ENCODE measurements at regions not wholly inside any gene's neighbourhood (a gene's known extent, or its start where the extent isn't known, plus 50 kb on each side); places are given as distances from the start of the nearest gene placed in this dataset.
"Not testable (repeated sequence)": the region's sequence is repeated elsewhere in the genome, so short reads cannot be mapped to it uniquely, and the experiment has no call there.

GRCh38 chr3:5608971-5609370 is 421.5 kb downstream of the EDEM1 start:
- not testable (repeated sequence) for H3K27ac ChIP-seq (ENCODE audit: low read depth, low read length); H3K27me3 ChIP-seq (ENCODE audit: control insufficient read depth, insufficient read depth, low read length); H3K4me1 ChIP-seq (ENCODE audit: control insufficient read depth, insufficient read depth, low read length); H3K9ac ChIP-seq (ENCODE audit: low read length); H3K9me3 ChIP-seq (ENCODE audit: control insufficient read depth, insufficient read depth, low read depth, low read length); H3K4me3 ChIP-seq (ENCODE audit: low read depth, low read length); H3K36me3 ChIP-seq (ENCODE audit: control insufficient read depth, insufficient read depth, low read length)

GRCh38 chr3:5613599-5613998 is 426.1 kb downstream of the EDEM1 start:
- Histone ChIP-seq H3K27ac (ENCODE audit: low read depth, low read length) (no peak overlapping the region), H3K4me3 (ENCODE audit: low read depth, low read length) (no peak overlapping the region), H3K4me1 (ENCODE audit: control insufficient read depth, insufficient read depth, low read length) (no peaks in the 10 kb centered on the region), H3K9ac (ENCODE audit: low read length) (no peak overlapping the region), H3K36me3 (ENCODE audit: control insufficient read depth, insufficient read depth, low read length) (no peaks in the 10 kb centered on the region), H3K9me3 (ENCODE audit: control insufficient read depth, insufficient read depth, low read depth, low read length) (no peaks in the 10 kb centered on the region), H3K27me3 (ENCODE audit: control insufficient read depth, insufficient read depth, low read length) (no peaks in the 10 kb centered on the region)

GRCh38 chr3:5616873-5617272 is 429.4 kb downstream of the EDEM1 start:
- no peak overlapping the region for H3K27ac ChIP-seq (ENCODE audit: low read depth, low read length)
- no peaks in the 10 kb centered on the region for H3K36me3 ChIP-seq (ENCODE audit: control insufficient read depth, insufficient read depth, low read length)
- no peak overlapping the region for H3K4me3 ChIP-seq (ENCODE audit: low read depth, low read length)
- H3K9me3 ChIP-seq (ENCODE audit: control insufficient read depth, insufficient read depth, low read depth, low read length) = no peaks in the 10 kb centered on the region
- no peaks in the 10 kb centered on the region for H3K4me1 ChIP-seq (ENCODE audit: control insufficient read depth, insufficient read depth, low read length)
- no peaks in the 10 kb centered on the region for H3K27me3 ChIP-seq (ENCODE audit: control insufficient read depth, insufficient read depth, low read length)
- no peak overlapping the region for H3K9ac ChIP-seq (ENCODE audit: low read length)

- Histone ChIP-seq H3K4me1 (ENCODE audit: control insufficient read depth, insufficient read depth, low read length) (no peaks in the 10 kb centered on the region), H3K27me3 (ENCODE audit: control insufficient read depth, insufficient read depth, low read length) (no peaks in the 10 kb centered on the region), H3K27ac (ENCODE audit: low read depth, low read length) (no peak overlapping the region), H3K9ac (ENCODE audit: low read length) (no peak overlapping the region), H3K36me3 (ENCODE audit: control insufficient read depth, insufficient read depth, low read length) (no peaks in the 10 kb centered on the region), H3K9me3 (ENCODE audit: control insufficient read depth, insufficient read depth, low read depth, low read length) (no peaks in the 10 kb centered on the region), H3K4me3 (ENCODE audit: low read depth, low read length) (no peak overlapping the region)
Measured at GRCh38 chr3:5618170-5618569, 430.7 kb downstream of the EDEM1 start.

GRCh38 chr3:5630406-5630805 is 442.9 kb downstream of the EDEM1 start:
- peaks cover 14% of the 10 kb centered on the region for H3K4me1 ChIP-seq (ENCODE audit: control insufficient read depth, insufficient read depth, low read length)

GRCh38 chr3:5633960-5634359 is 446.5 kb downstream of the EDEM1 start:
- Histone ChIP-seq H3K27ac (ENCODE audit: low read depth, low read length) (no peak overlapping the region), H3K9me3 (ENCODE audit: control insufficient read depth, insufficient read depth, low read depth, low read length) (peaks cover 5% of the 10 kb centered on the region)

More at GRCh38 chr3:5630406-5630805, 442.9 kb downstream of the EDEM1 start:
- H3K4me3 ChIP-seq (ENCODE audit: low read depth, low read length) = no peak overlapping the region
- H3K9me3 ChIP-seq (ENCODE audit: control insufficient read depth, insufficient read depth, low read depth, low read length) = no peaks in the 10 kb centered on the region
- no peak overlapping the region for H3K27ac ChIP-seq (ENCODE audit: low read depth, low read length)
- H3K36me3 ChIP-seq (ENCODE audit: control insufficient read depth, insufficient read depth, low read length) = no peaks in the 10 kb centered on the region
- H3K27me3 ChIP-seq (ENCODE audit: control insufficient read depth, insufficient read depth, low read length) = no peaks in the 10 kb centered on the region
- no peak overlapping the region for H3K9ac ChIP-seq (ENCODE audit: low read length)

DNA sequence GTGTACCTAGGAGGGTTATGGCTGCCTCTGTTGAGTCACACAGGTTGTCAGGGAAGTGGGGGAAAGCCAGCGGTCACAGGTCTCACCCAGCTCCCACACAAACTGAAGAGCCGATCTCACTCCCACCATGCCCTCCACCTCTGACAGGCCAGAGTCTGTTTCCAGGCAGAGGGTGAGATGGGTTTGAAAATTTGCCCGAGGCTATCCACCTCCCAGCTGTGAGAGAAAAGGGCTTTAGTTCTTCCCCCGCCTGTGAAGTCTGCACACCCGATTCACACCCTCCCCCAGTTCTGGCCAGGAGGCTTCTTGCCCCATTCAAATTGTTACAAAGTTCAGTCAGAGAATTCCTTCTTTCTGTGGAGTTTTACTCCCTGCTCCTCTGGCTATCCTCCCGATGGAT is 446.9 kb downstream of the EDEM1 start:
- no peak overlapping the region for H3K27ac ChIP-seq (ENCODE audit: low read depth, low read length)
- H3K4me1 ChIP-seq (ENCODE audit: control insufficient read depth, insufficient read depth, low read length) = peaks cover 14% of the 10 kb centered on the region
- peaks cover 5% of the 10 kb centered on the region for H3K9me3 ChIP-seq (ENCODE audit: control insufficient read depth, insufficient read depth, low read depth, low read length)
- no peaks in the 10 kb centered on the region for H3K36me3 ChIP-seq (ENCODE audit: control insufficient read depth, insufficient read depth, low read length)
- no peak overlapping the region for H3K9ac ChIP-seq (ENCODE audit: low read length)
- no peaks in the 10 kb centered on the region for H3K27me3 ChIP-seq (ENCODE audit: control insufficient read depth, insufficient read depth, low read length)
- H3K4me3 ChIP-seq (ENCODE audit: low read depth, low read length) = no peak overlapping the region

More at GRCh38 chr3:5633960-5634359, 446.5 kb downstream of the EDEM1 start:
- Histone ChIP-seq H3K9ac (ENCODE audit: low read length) (no peak overlapping the region), H3K4me1 (ENCODE audit: control insufficient read depth, insufficient read depth, low read length) (peaks cover 14% of the 10 kb centered on the region), H3K27me3 (ENCODE audit: control insufficient read depth, insufficient read depth, low read length) (no peaks in the 10 kb centered on the region), H3K36me3 (ENCODE audit: control insufficient read depth, insufficient read depth, low read length) (no peaks in the 10 kb centered on the region), H3K4me3 (ENCODE audit: low read depth, low read length) (no peak overlapping the region)

DNA sequence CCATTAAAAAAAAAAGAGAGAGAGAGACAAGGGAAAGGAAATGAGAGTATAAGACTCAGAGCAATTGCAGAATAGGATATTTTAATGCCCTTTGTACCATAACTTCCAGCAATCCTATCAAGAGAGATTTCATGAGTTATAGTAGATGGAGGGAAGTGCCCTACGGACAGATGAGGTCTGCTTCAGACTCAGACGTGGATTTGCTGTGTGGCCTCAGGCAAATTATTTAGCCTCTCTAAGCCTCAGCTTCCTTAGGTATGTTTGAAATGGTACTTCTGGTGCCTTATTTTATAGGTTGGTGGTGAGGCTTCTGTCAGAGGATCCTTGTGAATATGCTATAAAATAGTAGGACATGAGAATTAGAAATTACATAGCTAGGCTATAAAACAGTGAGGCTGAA is 448.2 kb downstream of the EDEM1 start:
- Histone ChIP-seq H3K27me3 (ENCODE audit: control insufficient read depth, insufficient read depth, low read length) (no peaks in the 10 kb centered on the region), H3K9ac (ENCODE audit: low read length) (no peak overlapping the region), H3K27ac (ENCODE audit: low read depth, low read length) (no peak overlapping the region), H3K4me3 (ENCODE audit: low read depth, low read length) (no peak overlapping the region), H3K36me3 (ENCODE audit: control insufficient read depth, insufficient read depth, low read length) (no peaks in the 10 kb centered on the region), H3K4me1 (ENCODE audit: control insufficient read depth, insufficient read depth, low read length) (peaks cover 14% of the 10 kb centered on the region), H3K9me3 (ENCODE audit: control insufficient read depth, insufficient read depth, low read depth, low read length) (peaks cover 5% of the 10 kb centered on the region)

DNA sequence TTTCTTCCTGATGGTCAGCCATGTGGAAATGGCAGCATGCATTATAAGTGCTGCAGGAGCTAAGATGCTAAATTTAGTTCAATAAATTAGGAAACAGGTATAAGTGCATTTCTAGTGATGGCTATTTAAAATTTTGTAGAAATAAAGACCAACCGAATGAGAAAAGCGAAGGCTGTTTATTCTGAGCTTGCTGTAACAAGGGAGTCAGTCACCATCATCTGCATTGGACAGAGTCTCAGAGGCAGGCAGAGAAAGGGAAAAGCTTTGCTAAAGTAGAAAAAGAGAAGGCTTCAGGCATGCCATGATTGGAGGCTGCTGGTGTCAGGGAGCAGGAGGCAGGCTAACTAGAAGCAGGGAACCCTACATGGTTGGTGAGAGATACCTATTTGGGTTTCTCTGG is 451.0 kb downstream of the EDEM1 start:
- no peaks in the 10 kb centered on the region for H3K36me3 ChIP-seq (ENCODE audit: control insufficient read depth, insufficient read depth, low read length)

DNA sequence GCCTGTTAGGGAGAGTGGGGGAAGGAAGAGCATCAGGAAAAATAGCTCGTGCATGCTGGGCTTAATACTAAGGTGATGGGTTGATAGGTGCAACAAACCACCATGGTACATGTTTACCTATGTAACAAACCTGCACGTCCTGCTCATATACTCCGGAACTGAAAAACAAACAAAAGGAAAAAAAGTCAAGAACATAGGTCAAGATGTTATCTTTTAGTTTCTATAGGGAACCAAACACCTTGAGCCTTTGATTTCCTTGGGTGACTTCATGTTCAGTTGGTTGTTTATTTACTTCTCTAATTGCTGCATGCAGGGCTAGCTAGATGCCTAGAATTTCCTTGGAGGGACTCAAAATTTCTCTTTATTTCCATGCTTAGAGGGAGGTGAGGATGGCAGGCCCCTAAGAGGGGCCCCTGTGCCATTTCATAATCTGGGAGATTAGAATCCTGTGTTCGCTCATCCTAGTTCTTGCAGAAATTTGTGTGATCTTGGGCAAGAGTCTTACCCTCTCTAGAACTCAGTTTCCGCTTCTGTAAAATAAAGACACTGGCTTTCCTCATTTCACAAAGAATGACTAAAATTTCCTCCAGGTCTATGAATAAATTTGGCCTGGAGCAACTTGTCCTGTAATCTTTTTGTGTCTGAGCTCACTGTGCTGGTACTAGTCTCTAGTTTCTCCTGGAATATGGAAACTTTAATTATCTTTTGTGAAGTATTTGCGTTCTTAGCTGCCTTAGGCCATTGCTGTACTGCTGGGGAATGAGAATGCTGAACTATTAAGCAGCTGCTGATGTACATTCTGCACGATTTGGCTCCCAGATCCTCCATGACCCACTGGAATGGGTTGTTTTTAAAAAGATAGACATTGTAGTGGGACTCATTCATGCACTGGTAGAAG is 457.5 kb downstream of the EDEM1 start:
- H3K4me1 ChIP-seq (ENCODE audit: control insufficient read depth, insufficient read depth, low read length) = no peaks in the 10 kb centered on the region
- H3K4me3 ChIP-seq (ENCODE audit: low read depth, low read length) = no peak overlapping the region
- H3K9me3 ChIP-seq (ENCODE audit: control insufficient read depth, insufficient read depth, low read depth, low read length) = no peaks in the 10 kb centered on the region
- no peaks in the 10 kb centered on the region for H3K36me3 ChIP-seq (ENCODE audit: control insufficient read depth, insufficient read depth, low read length)
- H3K9ac ChIP-seq (ENCODE audit: low read length) = no peak overlapping the region
- H3K27ac ChIP-seq (ENCODE audit: low read depth, low read length) = no peak overlapping the region
- H3K27me3 ChIP-seq (ENCODE audit: control insufficient read depth, insufficient read depth, low read length) = no peaks in the 10 kb centered on the region

More for the DNA sequence above, 451.0 kb downstream of the EDEM1 start:
- Histone ChIP-seq H3K4me3 (ENCODE audit: low read depth, low read length) (no peak overlapping the region), H3K9ac (ENCODE audit: low read length) (no peak overlapping the region), H3K4me1 (ENCODE audit: control insufficient read depth, insufficient read depth, low read length) (peaks cover 14% of the 10 kb centered on the region), H3K9me3 (ENCODE audit: control insufficient read depth, insufficient read depth, low read depth, low read length) (peaks cover 5% of the 10 kb centered on the region), H3K27me3 (ENCODE audit: control insufficient read depth, insufficient read depth, low read length) (no peaks in the 10 kb centered on the region), H3K27ac (ENCODE audit: low read depth, low read length) (no peak overlapping the region)

GRCh38 chr3:5645692-5646410 is 458.3 kb downstream of the EDEM1 start:
- Histone ChIP-seq H3K27me3 (ENCODE audit: control insufficient read depth, insufficient read depth, low read length) (no peaks in the 10 kb centered on the region), H3K4me1 (ENCODE audit: control insufficient read depth, insufficient read depth, low read length) (no peaks in the 10 kb centered on the region), H3K9ac (ENCODE audit: low read length) (no peak overlapping the region), H3K36me3 (ENCODE audit: control insufficient read depth, insufficient read depth, low read length) (no peaks in the 10 kb centered on the region), H3K9me3 (ENCODE audit: control insufficient read depth, insufficient read depth, low read depth, low read length) (no peaks in the 10 kb centered on the region), H3K27ac (ENCODE audit: low read depth, low read length) (no peak overlapping the region), H3K4me3 (ENCODE audit: low read depth, low read length) (no peak overlapping the region)
